Activated CD4-positive, alpha-beta T cell treated with anti-CD3 and anti-CD28 coated beads for 24 hours (primary cell): ENCODE measurements at regions not wholly inside any gene's neighbourhood (a gene's known extent, or its start where the extent isn't known, plus 50 kb on each side); places are given as distances from the start of the nearest gene placed in this dataset.
"Not testable (repeated sequence)": the region's sequence is repeated elsewhere in the genome, so short reads cannot be mapped to it uniquely, and the experiment has no call there.

Experiments
- DNase-seq, 2 donors: peaks; one replicate each; pipeline ENCODE4 v3.0.0-alpha.2; 2020; ENCODE audit warnings: low read depth in 2 of 2

- DNase-seq: no peak
Observed at GRCh38 chr10:33101392-33101787, 143.4 kb upstream of the ITGB1 start.

DNA sequence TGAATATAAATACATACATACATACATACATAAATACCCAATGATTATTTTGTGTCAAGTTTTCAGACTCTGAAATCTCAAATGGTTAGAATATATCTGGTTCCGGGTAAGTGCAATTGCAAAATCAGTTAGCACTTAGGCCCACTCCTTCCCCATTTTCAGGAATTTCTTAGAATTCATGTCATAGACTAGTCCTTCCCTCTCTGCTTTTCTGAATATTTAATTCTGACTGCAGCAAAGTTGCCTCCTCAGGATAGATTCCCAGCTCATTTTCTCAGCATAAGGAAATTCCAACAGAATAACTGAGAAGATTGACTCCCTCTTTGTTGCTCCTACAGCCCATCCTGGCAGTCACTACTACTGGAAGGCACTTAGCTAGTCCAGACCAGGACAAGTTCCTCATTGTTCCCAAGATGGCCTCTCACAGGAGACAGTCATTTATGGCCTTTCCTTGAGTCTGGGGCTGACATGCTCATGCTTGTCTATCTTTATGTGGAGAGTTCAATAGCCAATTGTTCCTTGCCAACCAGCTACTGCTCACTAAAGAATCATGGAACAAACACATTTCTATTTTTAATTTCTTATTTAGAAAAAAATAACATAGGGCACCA is 142.9 kb upstream of the ITGB1 start:
- no peak for DNase-seq

- no peak for DNase-seq
Observed at GRCh38 chr10:33099748-33100147, 141.7 kb upstream of the ITGB1 start.

GRCh38 chr10:33098951-33099663 is 141.1 kb upstream of the ITGB1 start:
- DNase-seq: no peak

- no peak for DNase-seq
Observed at GRCh38 chr10:33095867-33096815, 138.1 kb upstream of the ITGB1 start.

DNA sequence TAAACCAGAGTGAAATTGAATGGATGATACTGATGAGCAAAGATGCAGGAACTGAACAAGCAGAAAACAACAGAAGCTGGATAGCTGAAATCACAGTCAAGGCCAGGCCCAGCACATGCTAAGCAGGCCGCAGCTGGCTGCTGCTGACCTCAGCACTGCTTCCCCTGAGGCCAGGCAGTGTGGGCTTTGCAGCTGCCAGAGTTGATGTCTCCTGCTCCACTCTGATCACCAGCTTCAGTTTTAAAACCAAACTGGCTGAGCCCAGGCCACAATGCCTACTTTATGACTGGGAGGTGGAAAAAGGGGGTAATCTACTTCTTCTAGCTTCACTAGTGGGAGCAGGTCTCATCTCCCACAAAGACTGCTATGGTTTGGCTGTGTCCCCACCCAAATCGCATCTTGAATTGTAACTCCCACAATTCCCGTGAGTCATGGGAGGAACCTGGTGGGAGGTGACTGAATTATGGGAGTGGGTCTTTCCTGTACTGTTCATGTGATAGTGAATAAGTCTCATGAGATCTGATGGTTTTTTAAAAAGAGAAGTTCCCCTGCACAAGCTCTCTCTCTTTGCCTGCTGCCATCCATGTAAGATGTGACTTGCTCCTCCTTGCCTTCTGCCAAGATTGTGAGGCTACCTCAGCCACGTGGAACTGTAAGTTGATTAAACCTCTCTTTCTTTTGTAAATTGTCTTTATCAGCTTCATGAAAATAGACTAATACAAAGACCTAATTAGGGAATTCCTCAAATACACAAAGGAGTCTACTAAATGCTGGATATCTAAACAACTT is 136.4 kb upstream of the ITGB1 start:
- no peak for DNase-seq

DNA sequence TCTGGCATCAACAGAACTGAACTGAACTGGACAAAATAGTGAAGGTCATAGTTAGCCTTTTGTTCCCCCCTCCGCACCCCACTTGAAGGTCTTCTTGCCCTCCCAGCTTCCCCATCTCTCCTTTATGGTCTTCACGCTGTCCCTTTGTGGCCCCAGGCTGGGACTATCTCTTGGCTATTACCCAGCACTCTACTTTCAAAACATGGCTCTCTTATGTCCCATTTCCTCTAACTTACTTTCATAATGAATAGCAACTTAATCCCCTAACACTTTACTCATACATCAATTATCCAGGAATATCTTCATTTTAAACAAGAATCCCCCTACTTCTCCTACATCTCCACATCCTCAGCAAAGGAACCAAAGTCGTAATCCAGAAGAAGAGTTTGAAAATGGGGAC is 135.3 kb upstream of the ITGB1 start:
- no peak for DNase-seq

DNA sequence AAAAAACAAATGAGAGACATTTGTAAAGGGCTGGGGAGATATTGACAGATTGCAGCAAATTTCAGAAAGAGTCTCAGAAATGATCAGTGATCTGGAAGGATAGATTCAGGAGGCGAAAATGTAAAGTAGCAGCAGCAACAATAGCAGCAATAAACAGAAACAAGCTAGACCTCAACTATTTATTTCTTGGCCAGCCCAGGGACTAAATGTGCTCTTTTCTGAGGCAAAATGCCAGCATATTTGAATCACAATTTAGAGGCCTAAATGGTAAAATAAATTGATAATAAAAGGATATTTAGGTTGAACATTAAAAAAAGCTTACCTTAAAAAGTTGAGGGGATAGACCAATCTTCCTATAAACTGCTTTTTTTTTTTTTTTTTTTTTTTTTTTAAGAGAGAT is 134.6 kb upstream of the ITGB1 start:
- DNase-seq: no peak

DNA sequence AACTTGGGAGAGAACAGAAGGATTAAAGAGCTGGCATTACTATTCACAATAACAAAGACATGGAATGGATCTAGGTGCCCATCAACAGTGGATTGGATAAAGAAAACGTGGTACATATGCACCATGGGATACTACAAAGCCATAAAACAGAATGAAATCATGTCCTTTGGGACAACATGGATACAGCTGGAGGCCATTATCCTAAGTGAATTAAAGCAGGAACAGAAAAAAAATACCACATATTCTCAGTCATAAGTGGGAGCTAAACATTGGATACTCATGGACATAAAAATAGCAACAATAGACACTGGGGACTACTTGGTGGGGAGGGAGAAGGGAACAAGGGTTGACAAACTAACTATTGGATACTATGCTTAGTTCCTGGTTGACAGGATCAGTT is 133.2 kb upstream of the ITGB1 start:
- DNase-seq: no peak

- DNase-seq: no peak
Observed at GRCh38 chr10:33088990-33089389, 131.0 kb upstream of the ITGB1 start.

- DNase-seq: no peak
Observed at GRCh38 chr10:33087922-33088321, 129.9 kb upstream of the ITGB1 start.

DNA sequence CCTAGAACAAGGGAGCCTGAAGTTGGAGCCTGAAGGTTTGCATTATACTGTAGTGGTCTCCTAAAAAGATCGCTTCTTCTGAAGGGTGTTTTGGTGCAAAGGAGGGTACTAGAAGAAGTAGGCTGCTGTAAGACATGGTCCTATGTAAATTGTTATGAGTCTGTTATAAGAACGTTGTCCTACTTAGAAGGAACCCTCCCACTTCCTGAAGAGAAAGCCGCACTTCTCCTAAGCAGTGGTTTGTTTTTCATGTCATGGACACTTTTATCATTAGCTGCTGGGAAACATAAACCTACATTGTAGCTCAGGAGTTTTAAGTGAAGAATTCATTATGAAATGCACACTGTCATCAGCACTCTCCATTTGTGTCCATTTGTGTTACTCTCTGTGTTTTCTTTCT is 129.1 kb upstream of the ITGB1 start:
- DNase-seq: no peak

GRCh38 chr10:33086100-33086499 is 128.1 kb upstream of the ITGB1 start:
- DNase-seq: no peak

- no peak for DNase-seq
Observed at GRCh38 chr10:33085313-33085833, 127.3 kb upstream of the ITGB1 start.

- DNase-seq: no peak
Observed at GRCh38 chr10:33084453-33084852, 126.4 kb upstream of the ITGB1 start.

DNA sequence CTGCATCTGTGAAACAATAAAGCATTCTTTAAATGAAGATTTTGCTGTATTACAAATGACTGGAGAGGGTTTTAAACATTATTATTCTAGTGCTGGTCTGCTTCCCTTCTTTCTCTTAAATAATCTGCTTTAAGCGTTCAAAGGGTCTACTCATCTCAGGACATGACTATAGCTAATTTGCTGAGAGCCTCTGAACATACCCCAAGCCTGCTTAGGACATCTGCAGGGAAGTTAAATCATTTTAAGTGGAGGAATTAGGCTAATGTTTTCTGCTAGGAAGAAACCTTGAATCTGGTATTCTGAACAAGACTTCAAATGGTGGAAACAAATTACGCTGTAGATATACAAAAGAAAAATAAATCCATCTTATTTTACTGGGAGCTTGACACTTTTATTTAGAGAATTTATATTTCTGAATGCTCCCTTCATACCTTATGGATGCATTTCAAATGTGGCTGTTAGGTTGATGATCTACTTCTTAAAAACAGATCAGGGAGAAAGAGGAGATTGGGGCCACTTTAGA is 124.4 kb upstream of the ITGB1 start:
- no peak for DNase-seq

DNA sequence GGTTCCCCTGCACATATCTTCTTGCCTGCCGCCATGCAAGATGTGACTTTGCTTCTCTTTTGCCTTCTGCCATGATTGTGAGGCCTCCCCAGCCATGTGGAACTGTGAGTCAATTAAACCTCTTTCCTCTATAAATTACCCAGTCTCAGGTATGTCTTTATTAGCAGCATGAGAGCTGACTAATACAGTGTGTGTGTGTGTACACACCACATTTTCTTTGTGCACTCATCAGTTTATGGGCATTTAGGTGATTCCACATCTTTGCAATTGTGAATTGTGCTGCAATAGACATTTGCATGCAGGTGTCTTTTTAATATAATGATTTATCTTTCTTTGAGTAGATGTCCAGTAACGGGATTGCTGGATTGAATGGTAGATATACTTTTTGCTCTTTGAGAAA is 122.4 kb upstream of the ITGB1 start:
- DNase-seq: not testable (repeated sequence)

DNA sequence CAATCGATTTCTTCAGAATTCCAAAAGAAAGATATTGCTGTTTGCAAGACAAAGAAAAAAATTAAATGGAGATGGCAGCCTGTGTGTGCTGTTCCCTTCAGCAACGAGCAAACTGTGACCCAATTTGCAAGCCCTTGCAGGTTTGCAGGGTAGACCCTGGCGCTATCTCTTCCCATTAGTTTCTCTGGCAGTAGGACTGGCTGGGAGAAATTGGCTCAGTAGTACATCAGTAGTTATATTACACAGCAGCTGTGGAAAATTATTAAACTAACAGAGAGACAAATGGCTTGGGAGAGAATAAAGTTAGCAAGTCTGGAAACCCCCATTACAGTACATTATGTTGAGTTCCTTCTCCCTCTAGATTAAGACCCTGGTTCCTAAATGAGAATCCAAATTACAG is 116.4 kb upstream of the ITGB1 start:
- DNase-seq: no peak

DNA sequence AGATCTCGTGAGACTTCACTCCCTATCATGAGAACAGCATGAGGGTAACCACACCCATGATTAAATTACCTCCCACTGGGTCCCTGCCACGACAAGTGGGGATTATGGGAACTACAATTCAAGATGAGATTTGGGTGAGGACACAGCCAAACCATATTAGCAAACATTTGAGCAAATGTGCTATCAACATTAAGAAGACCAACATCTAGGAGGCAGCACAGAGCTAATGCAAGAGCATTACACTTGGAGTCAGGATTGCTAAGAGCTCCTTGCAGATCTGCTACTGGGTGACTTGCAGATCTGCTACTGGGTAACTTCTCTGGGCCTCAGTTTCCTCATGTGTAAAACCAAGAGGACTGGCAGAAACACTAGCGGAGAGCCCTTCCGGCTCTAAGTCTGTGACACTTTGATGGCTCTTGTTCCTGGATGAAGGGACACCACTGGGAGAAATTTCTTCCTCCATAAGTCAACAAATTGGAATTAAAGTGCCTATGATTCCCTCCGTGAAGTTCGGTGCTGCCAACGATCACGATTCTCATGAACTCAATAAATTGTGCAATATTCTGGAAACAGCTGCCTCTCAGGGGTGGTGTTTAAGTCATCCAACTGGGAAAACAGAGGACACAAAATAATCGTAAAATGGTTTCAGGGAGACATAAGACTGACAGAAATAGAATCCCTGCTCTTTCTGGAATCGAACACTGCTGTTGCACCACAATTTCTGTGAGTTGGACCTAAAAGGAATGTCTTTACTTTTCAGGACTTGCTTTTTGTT is 115.8 kb upstream of the ITGB1 start:
- DNase-seq: no peak

DNA sequence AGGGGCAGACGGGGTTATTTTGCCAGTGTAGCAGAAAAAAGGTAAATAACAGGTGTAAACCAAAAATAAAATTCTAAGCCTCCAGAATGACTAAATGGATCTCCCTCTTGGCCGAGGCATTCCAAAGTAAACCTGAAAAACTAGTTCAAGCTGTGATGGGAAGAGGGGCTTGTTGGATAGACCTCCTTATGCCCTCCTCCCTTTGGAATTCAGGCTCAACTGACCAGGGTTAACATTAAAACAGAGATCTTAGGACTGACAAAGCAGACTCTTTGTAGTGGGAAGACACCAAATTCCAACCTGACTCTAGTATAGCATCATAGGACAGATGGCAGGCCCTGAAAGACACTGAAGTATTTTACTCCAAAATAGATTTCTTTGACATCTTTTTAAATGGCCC is 113.8 kb upstream of the ITGB1 start:
- DNase-seq: no peak

DNA sequence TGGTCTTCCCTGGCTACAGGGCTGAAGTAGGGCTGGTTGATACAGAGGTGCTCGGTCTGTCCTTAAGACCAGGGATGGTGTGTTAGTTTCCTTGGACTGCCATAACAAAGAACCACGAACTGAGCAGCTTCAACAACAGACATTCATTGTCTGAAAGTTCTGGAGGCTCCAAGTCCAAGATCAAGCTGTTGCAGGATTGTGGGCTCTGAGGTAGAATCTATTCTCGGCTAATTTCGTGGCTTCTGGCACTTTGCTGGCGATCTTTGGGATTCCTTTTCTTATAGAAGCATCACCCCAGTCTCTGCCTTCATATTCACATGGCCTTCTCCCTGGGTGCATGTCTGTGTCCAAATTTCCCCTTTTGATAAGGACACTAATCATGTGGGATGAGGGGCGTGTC is 112.1 kb upstream of the ITGB1 start:
- no peak for DNase-seq
